ENCODE measurements at regions not wholly inside any gene's neighbourhood (a gene's known extent, or its start where the extent isn't known, plus 50 kb on each side); places are given as distances from the start of the nearest gene placed in this dataset.
"Not testable (repeated sequence)": the region's sequence is repeated elsewhere in the genome, so short reads cannot be mapped to it uniquely, and the experiment has no call there.

DNA sequence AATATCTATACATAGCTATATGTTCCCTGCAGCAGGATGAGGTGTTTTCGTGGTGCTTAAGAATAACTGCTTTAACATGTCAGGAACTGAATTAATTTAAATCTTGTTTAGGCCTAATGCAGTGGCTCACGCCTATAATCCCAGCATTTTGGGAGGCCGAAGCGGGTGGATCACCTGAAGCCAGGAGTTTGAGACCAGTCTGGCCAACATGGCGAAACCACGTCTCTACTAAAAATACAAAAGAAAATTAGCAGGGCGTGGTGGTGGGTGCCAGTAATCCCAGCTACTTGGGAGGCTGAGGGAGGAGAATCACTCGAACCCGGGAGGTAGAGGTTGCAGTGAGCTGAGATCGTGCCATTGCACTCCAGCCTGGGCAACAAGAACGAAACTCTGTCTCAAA lies 717.8 kb upstream of the EPHA7 start:
- intact Hi-C loops (cut with micrococcal nuclease); H3K36me3 Mint-ChIP-seq (ENCODE audit: low read depth); CTCF ChIA-PET; H3K27ac Mint-ChIP-seq; H3K27me3 Mint-ChIP-seq (ENCODE audit: low read depth); H3K9me3 Mint-ChIP-seq; H3K4me3 Mint-ChIP-seq; H3K4me1 Mint-ChIP-seq (ENCODE audit: low read depth); DNase-seq: not testable (repeated sequence)

DNA sequence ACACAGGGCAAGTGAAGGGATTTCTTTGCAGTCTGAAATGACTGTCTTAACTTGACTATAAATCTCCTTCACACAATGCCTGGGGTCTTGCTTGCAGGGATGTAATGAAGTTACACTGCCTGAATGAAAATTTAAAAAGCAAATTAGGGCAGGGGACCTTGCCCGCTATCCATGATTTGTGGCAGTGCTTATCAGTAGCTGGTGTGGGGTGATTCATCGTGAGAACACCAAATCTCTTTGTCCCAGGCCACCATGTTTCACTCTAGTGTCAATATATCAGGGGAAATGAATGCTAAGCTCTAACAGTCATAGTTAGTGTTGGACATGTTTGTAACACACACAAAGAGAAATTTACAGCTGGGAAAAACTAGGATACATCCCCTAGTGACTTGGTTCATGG lies 713.7 kb upstream of the EPHA7 start:
- H3K4me3 Mint-ChIP-seq = no peak overlapping the region
- H3K27ac Mint-ChIP-seq = no peak overlapping the region
- H3K36me3 Mint-ChIP-seq (ENCODE audit: low read depth) = no peaks in the 10 kb centered on the region
- H3K9me3 Mint-ChIP-seq = no peaks in the 10 kb centered on the region
- H3K4me1 Mint-ChIP-seq (ENCODE audit: low read depth) = no peaks in the 10 kb centered on the region
- no peaks in the 10 kb centered on the region for H3K27me3 Mint-ChIP-seq (ENCODE audit: low read depth)
- CTCF ChIA-PET = interaction anchor here (0.6 kb wide), 1 partner anchor 10 kb away, joined by 3 read pairs; no protein-coding TSS in a partner anchor
- intact Hi-C loops (cut with micrococcal nuclease) = no loop called here
- DNase-seq = no peak

DNA sequence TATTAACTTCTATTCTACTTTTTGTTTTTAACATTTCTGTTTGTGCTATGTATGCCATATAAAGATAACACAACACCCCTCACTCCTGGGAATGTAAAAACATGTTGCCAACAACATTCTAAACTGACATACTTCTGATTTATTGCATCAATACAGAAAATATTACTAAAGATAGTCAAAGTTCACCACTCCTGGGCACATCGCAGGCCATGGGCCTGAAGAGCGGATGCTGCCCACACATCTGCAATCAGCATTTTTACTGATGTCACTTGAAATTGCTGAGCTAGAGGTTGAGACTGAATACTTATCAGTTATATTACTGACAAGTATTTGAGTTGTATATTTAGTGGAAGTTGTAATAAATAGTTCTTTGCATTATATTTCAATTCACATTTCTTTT lies 711.9 kb upstream of the EPHA7 start:
- H3K27me3 Mint-ChIP-seq (ENCODE audit: low read depth) = no peaks in the 10 kb centered on the region
- no peak overlapping the region for H3K4me3 Mint-ChIP-seq
- intact Hi-C loops (cut with micrococcal nuclease) = no loop called here

DNA sequence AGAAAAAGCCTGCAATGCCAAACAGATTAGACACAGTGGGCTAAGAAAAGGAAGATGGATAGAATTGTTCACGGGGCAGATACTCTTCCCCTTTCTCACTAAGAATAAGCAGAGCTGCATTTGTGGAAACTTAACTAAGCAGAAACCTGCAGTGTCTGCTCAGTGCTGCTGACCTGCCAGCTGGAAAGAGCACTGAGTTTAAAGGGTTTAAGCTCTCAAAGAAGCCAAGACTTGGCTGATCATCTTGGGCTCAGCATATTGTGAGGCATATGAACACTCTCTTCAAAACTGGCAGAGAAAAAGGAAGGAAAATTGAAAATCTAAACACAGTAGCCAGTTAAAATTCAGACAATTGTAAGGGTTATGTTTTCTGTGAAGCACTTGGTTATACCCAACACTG lies 711.1 kb upstream of the EPHA7 start:
- Mint-ChIP-seq H3K36me3 (ENCODE audit: low read depth) (no peaks in the 10 kb centered on the region), H3K4me1 (ENCODE audit: low read depth) (no peaks in the 10 kb centered on the region), H3K27me3 (ENCODE audit: low read depth) (no peaks in the 10 kb centered on the region), H3K9me3 (no peaks in the 10 kb centered on the region), H3K27ac (no peak overlapping the region), H3K4me3 (no peak overlapping the region)
- intact Hi-C loops (cut with micrococcal nuclease) = no loop called here
- DNase-seq = no peak
- CTCF ChIA-PET = interaction anchor here (0.9 kb wide), 1 partner anchor 12 kb away, joined by 4 read pairs; no protein-coding TSS in a partner anchor

More for the DNA sequence above, 711.9 kb upstream of the EPHA7 start:
- no peaks in the 10 kb centered on the region for H3K4me1 Mint-ChIP-seq (ENCODE audit: low read depth)
- H3K9me3 Mint-ChIP-seq = no peaks in the 10 kb centered on the region
- H3K27ac Mint-ChIP-seq = no peak overlapping the region
- DNase-seq = no peak
- CTCF ChIA-PET = no interaction called here
- no peaks in the 10 kb centered on the region for H3K36me3 Mint-ChIP-seq (ENCODE audit: low read depth)

DNA sequence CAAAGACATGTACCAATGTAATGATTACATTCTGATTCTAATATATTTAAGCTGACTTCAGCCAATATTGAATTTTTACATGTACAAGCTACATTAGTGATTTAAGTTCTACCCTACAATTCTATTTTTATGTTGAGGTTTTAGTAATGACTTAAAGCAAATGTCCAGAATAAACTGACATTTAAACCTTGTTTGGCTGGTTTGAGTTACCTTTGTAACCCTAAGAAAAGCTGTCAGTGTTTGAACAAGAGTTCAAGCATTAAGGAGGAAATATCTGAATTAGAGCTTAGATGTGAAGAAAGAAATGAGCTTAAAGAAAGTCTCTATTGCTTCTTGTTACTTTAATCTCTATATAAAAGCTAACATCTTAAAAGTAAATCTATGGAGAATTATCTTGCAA lies 710.6 kb upstream of the EPHA7 start:
- Mint-ChIP-seq H3K9me3 (no peaks in the 10 kb centered on the region), H3K4me1 (ENCODE audit: low read depth) (no peaks in the 10 kb centered on the region), H3K27me3 (ENCODE audit: low read depth) (no peaks in the 10 kb centered on the region), H3K27ac (no peak overlapping the region), H3K4me3 (no peak overlapping the region), H3K36me3 (ENCODE audit: low read depth) (no peaks in the 10 kb centered on the region)
- intact Hi-C loops (cut with micrococcal nuclease) = no loop called here
- CTCF ChIA-PET = interaction anchor here (0.9 kb wide), 1 partner anchor 11 kb away, joined by 4 read pairs; no protein-coding TSS in a partner anchor
- DNase-seq = no peak

DNA sequence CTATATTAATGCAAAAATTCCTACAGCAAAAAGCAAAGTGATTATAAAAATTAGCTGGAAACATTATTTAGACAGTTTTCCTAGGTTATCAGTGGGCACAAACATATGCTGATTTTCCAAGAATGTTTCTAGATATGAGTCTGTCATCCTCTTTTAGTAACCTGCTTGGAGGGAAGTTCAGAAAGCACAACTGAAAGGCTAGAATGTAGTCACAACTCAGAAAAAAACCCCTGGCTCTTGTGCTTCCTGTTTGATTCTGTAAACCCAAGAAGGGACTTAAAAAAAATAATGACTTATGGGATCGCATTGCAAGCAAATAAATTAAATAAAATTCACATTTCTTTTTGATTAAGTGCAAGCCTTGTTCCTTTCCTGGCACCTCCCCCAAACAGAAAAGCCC lies 708.4 kb upstream of the EPHA7 start:
- CTCF ChIA-PET = no interaction called here
- no peak overlapping the region for H3K27ac Mint-ChIP-seq
- H3K4me3 Mint-ChIP-seq = no peak overlapping the region
- no peaks in the 10 kb centered on the region for H3K9me3 Mint-ChIP-seq
- H3K36me3 Mint-ChIP-seq (ENCODE audit: low read depth) = no peaks in the 10 kb centered on the region
- intact Hi-C loops (cut with micrococcal nuclease) = no loop called here
- H3K4me1 Mint-ChIP-seq (ENCODE audit: low read depth) = no peaks in the 10 kb centered on the region
- H3K27me3 Mint-ChIP-seq (ENCODE audit: low read depth) = no peaks in the 10 kb centered on the region
- DNase-seq = no peak

DNA sequence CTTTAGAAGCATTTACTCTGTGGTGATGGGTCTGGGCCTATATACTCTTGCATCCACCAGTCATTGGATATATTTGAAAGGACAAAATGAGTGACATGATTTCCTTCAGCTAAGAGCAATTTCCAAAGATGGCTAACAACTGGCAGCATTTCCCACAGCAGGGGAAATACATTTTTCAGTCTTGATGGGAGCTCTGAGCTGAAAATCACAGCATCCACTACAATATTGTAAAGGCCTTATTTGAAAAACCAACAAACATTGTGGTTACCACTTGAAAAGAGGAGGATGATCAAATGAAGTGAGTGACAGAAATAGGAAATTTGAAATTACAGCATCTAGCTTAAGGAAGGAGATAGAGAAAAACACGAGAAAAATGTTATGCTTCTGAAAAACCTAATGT lies 705.0 kb upstream of the EPHA7 start:
- Mint-ChIP-seq H3K9me3 (no peaks in the 10 kb centered on the region), H3K27ac (no peak overlapping the region), H3K4me1 (ENCODE audit: low read depth) (no peaks in the 10 kb centered on the region), H3K36me3 (ENCODE audit: low read depth) (no peaks in the 10 kb centered on the region), H3K4me3 (no peak overlapping the region), H3K27me3 (ENCODE audit: low read depth) (no peaks in the 10 kb centered on the region)
- intact Hi-C loops (cut with micrococcal nuclease) = no loop called here
- CTCF ChIA-PET = no interaction called here
- no peak for DNase-seq

DNA sequence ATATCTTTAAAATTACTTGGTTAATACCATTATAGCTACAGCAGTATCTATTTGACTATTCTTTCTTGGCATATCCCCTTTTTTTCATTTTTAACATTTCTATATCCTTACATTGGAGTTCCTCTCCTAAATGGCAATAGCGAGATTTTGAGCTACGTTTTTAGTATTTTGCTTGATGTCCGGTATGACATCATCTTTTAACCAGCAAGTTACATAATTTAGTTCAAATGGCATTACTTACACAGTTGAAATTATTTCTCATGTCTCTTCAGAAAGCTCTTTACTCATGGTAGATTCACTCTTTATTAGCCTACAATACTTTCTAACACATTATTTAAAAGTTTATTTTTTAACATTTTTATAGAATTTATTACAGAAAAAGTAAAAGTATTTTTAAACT lies 701.7 kb upstream of the EPHA7 start:
- no peak for DNase-seq
- H3K4me3 Mint-ChIP-seq = no peak overlapping the region
- no peaks in the 10 kb centered on the region for H3K9me3 Mint-ChIP-seq
- CTCF ChIA-PET = no interaction called here
- no peaks in the 10 kb centered on the region for H3K27me3 Mint-ChIP-seq (ENCODE audit: low read depth)
- H3K4me1 Mint-ChIP-seq (ENCODE audit: low read depth) = no peaks in the 10 kb centered on the region
- H3K36me3 Mint-ChIP-seq (ENCODE audit: low read depth) = no peaks in the 10 kb centered on the region
- intact Hi-C loops (cut with micrococcal nuclease) = no loop called here
- H3K27ac Mint-ChIP-seq = no peak overlapping the region

DNA sequence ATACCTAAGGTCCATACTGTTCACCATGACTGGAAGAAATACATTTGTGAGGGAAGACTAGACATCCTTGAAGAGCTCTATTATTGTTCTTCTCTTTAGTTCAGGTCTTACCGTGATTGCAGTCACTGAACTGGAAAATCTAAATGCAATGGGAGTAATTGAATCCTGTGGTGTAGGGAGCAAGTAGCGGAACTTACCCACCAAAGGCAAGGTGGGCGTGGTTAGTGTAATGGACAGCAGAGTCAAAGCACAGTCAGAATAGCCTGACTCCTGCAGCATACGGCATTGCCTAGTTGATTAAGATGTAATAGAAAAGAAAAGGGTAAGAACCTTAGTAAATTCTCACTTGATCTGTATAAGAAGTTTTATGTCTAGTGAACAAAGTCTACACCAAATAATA lies 679.7 kb upstream of the EPHA7 start:
- no peak overlapping the region for H3K4me3 Mint-ChIP-seq
- intact Hi-C loops (cut with micrococcal nuclease) = no loop called here
- DNase-seq = no peak
- H3K27me3 Mint-ChIP-seq (ENCODE audit: low read depth) = no peaks in the 10 kb centered on the region
- no peaks in the 10 kb centered on the region for H3K4me1 Mint-ChIP-seq (ENCODE audit: low read depth)
- CTCF ChIA-PET = no interaction called here
- H3K27ac Mint-ChIP-seq = no peak overlapping the region
- no peaks in the 10 kb centered on the region for H3K36me3 Mint-ChIP-seq (ENCODE audit: low read depth)
- no peaks in the 10 kb centered on the region for H3K9me3 Mint-ChIP-seq

DNA sequence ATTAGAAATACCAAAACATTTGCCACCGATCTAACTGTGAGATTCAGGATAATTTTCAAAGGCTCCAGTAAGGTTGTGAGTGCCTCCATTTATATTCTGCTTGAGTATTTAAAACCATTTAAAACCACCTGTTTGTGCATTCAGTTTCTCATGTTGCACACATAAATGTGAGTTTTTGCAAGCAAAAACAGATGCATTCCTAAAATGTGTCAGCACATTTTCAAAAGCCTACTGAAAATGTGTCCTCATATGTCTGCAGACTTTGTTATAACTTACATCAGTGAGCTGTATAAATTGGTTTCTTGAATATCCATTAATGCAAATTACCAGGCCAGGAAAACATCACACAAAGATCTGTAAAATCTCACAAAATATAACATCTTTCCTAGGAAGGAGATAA lies 676.6 kb upstream of the EPHA7 start:
- H3K9me3 Mint-ChIP-seq = no peaks in the 10 kb centered on the region
- no peak for DNase-seq
- no peaks in the 10 kb centered on the region for H3K4me1 Mint-ChIP-seq (ENCODE audit: low read depth)
- intact Hi-C loops (cut with micrococcal nuclease) = no loop called here
- CTCF ChIA-PET = no interaction called here
- no peaks in the 10 kb centered on the region for H3K36me3 Mint-ChIP-seq (ENCODE audit: low read depth)
- no peak overlapping the region for H3K27ac Mint-ChIP-seq
- no peaks in the 10 kb centered on the region for H3K27me3 Mint-ChIP-seq (ENCODE audit: low read depth)
- no peak overlapping the region for H3K4me3 Mint-ChIP-seq

DNA sequence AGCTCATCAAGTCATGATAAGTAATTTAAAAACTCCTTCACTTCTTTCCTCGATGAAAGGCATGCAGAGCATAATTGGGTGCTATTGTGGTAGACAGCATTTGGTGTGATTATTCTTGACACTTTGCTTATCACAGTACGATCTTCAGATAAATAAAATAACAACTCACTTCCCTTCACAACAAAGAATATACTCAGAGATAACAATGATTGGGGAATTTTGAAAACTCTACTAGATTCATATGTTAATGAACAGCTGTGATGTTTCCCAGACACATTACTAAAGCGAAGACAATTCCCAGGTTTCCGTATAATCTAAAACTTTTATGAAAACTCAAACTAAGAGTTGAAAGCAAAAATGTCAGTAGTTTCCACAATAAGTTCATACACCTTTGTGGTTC lies 670.6 kb upstream of the EPHA7 start:
- intact Hi-C loops (cut with micrococcal nuclease) = no loop called here
- Mint-ChIP-seq H3K4me1 (ENCODE audit: low read depth) (no peaks in the 10 kb centered on the region), H3K9me3 (no peaks in the 10 kb centered on the region), H3K36me3 (ENCODE audit: low read depth) (no peaks in the 10 kb centered on the region), H3K27me3 (ENCODE audit: low read depth) (no peaks in the 10 kb centered on the region), H3K4me3 (no peak overlapping the region), H3K27ac (no peak overlapping the region)
- CTCF ChIA-PET = no interaction called here
- DNase-seq = no peak

DNA sequence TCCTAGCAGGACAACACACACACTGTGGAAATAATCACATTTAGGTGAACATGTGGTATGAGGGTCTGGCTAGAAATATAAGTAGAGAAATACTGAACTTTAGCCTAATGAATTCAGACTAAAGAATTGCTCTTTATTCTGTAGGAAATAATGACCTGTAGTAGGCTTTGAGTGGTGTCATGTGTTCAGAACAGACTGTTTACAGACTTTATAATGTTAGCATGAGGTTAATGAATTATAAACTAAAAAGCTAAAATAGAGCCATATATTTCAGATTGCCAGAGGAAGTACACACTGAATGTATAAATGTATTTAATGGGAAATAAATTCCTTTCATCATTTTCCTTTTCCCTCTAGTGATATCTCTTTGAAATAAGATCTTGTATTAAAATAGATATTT lies 669.5 kb upstream of the EPHA7 start:
- CTCF ChIA-PET = no interaction called here
- Mint-ChIP-seq H3K27me3 (ENCODE audit: low read depth) (no peaks in the 10 kb centered on the region), H3K4me1 (ENCODE audit: low read depth) (no peaks in the 10 kb centered on the region), H3K27ac (no peak overlapping the region), H3K36me3 (ENCODE audit: low read depth) (no peaks in the 10 kb centered on the region), H3K9me3 (no peaks in the 10 kb centered on the region), H3K4me3 (no peak overlapping the region)
- DNase-seq = no peak
- intact Hi-C loops (cut with micrococcal nuclease) = no loop called here

DNA sequence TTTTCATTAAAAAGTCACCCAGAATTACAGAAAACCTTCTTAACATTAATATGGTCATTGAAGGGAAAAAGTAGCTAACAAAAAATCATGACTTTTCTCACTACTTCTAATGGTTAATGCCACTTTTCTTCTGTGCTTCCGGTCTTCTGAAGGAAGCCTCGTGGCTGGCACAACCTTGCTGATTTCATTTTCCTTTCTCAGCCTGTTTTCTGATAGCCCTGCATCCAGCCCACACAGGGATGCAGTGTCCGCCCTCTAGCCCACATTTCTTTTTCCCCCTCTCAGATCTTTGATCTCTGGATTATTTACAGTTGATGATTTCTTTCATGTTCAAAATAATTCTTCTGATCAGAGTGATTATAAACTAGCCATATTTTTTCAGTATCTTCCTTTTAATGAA lies 655.4 kb upstream of the EPHA7 start:
- Mint-ChIP-seq H3K27ac (no peak overlapping the region), H3K27me3 (ENCODE audit: low read depth) (no peaks in the 10 kb centered on the region), H3K4me3 (no peak overlapping the region), H3K4me1 (ENCODE audit: low read depth) (no peaks in the 10 kb centered on the region), H3K9me3 (peaks cover 1% of the 10 kb centered on the region), H3K36me3 (ENCODE audit: low read depth) (no peaks in the 10 kb centered on the region)
- CTCF ChIA-PET = no interaction called here
- intact Hi-C loops (cut with micrococcal nuclease) = no loop called here
- DNase-seq = no peak

DNA sequence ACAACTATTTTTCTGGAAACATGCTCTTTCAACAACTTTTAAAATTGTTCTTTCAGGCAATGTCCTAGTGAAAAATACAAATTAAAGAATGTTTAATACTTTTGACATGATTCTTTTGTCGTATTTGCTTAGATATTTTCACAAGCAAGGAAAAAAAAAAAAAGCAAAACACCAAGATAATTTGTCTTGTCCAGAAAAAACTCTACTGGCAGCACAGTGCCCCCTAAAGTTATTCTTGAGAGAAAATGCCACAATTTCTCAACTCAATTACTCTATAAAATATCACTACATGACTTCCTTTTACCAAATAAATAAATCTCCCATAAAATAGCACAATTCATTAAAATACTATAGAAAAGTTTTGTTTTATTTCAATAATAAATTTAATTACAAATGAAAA lies 652.5 kb upstream of the EPHA7 start:
- H3K4me3 Mint-ChIP-seq = no peak overlapping the region
- intact Hi-C loops (cut with micrococcal nuclease) = no loop called here
- no peaks in the 10 kb centered on the region for H3K27me3 Mint-ChIP-seq (ENCODE audit: low read depth)
- H3K27ac Mint-ChIP-seq = no peak overlapping the region
- no peak for DNase-seq
- peaks cover 1% of the 10 kb centered on the region for H3K9me3 Mint-ChIP-seq
- CTCF ChIA-PET = no interaction called here
- no peaks in the 10 kb centered on the region for H3K4me1 Mint-ChIP-seq (ENCODE audit: low read depth)
- H3K36me3 Mint-ChIP-seq (ENCODE audit: low read depth) = no peaks in the 10 kb centered on the region
